HG03108 (cell line): ENCODE measurements at regions not wholly inside any gene's neighbourhood (a gene's known extent, or its start where the extent isn't known, plus 50 kb on each side); places are given as distances from the start of the nearest gene placed in this dataset.

Experiments used
- ATAC-seq: cut with Tn5 transposase; IDR thresholded peaks from one replicate; pipeline ENCODE4 v1.9.1; 2021; ENCODE audit warnings: moderate library complexity; ENCODE audit not compliant: unreplicated experiment

- no peak for ATAC-seq
Observed at GRCh38 chr9:88753691-88754367, 218.9 kb downstream of the NXNL2 start.

GRCh38 chr9:88754452-88754851 is 219.5 kb downstream of the NXNL2 start:
- ATAC-seq = no peak

- no peak for ATAC-seq
Observed at GRCh38 chr9:88754886-88755285, 219.9 kb downstream of the NXNL2 start.

DNA sequence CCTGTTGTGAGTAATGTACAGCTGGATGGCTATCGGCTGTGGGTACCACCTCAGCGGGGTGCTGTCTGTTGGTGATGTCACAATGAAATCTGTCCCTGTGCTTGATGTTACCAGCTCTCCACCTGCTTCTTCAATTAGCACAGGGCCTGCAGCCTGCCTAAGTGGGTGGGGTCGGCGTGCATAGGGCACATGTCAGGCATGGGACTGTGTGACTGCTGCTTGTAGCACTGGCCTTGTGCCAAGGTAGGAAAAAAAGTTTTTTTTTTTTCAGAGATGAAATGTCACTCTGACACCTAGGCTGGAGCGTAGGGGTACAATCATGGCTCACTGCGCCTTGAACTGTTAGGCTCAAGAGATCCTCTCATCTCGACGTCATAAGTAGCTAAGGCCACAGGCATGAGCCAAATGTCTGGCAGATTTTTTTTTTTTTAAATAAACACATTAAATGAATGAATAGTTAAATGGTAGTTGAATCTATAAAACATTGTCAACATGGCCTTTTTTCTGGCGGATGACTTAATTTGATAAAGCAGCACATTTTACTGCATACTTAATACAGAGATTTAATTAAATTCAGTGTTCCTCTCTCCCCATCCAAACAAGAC is 222.5 kb downstream of the NXNL2 start:
- ATAC-seq = no peak

DNA sequence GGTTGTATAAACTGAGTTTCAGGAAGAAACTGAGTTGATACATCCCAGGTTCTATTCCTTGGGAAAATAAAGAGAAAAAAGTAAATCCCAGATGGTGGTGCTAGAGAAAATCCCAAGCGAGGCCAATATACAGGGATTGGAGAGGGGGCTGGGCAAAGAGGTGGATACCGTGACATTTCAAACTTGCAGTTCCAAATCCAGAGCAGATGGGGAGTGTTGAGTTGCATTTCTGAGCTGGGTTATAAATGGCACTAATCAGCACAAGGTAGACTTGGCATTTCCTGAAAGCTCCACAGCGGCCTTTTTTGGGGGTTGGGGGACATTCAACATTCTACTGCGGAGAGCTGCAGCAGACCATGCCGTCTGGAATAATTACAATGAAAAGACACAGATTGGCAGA is 224.4 kb downstream of the NXNL2 start:
- ATAC-seq = no peak

DNA sequence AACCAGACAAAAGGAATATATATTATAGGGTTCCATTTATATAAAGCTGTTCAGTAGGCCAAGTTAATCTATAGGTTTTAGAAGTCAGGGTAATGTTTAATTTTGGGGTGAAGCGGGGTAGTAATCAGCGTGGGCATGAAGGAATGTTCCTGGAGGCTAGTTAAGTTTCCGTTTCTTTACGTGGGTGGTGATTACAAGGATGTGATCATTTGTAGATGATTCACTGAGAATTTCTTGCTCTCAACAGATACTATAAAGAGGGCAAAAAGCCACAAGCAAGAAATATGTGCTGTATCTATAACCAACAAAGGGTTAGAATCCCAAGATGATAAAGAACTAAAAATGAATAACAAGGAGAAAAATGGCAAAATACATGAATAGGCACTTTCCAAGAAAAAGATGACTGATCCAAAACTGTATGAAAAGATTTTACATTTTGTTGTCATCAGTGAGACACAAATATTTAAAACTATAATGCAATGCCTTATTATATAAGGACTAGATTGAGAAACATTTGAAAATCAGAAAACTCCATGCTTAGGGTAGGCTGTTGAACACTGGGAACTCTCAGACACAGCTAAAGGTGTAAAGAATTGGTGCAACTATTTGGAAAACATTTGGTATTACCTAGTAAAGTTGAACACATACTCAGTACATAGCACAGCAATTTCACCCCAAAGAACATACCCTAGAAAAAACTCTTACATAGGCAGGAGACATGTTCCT is 224.3 kb upstream of the S1PR3 start:
- no peak for ATAC-seq

DNA sequence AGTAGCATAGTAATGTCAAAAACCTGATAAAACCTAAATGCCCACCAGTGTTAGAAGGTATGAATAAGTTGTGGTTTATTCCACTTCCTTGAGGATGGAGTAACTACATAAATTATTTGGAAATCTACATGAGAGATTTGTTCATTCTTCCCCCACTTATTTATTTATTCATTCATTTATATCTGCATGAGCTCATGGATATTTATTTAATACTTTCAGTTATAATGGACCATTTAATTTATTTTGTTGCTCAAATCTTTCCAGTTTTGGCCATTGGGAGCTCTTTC is 223.8 kb upstream of the S1PR3 start:
- ATAC-seq = no peak

- no peak for ATAC-seq
Observed at GRCh38 chr9:88772575-88772974, 218.7 kb upstream of the S1PR3 start.

DNA sequence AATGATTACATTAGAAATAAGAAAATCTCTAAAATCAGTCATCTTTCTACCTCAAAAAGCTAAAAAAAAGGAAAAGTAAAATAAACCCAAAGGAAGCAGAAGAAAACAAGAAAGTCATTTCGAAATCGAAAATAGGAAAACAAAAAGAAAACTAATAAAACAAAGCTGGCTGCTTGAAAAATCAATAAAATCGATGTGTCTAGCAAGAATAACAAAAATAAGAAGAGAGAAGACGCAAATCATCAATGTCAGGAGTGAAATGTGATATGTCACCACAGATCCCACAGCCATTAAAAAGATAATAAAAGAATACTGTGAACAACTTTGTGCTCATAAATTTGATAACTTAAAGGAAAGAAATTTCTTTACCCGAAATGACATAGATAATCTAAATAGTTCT is 218.1 kb upstream of the S1PR3 start:
- ATAC-seq = no peak

DNA sequence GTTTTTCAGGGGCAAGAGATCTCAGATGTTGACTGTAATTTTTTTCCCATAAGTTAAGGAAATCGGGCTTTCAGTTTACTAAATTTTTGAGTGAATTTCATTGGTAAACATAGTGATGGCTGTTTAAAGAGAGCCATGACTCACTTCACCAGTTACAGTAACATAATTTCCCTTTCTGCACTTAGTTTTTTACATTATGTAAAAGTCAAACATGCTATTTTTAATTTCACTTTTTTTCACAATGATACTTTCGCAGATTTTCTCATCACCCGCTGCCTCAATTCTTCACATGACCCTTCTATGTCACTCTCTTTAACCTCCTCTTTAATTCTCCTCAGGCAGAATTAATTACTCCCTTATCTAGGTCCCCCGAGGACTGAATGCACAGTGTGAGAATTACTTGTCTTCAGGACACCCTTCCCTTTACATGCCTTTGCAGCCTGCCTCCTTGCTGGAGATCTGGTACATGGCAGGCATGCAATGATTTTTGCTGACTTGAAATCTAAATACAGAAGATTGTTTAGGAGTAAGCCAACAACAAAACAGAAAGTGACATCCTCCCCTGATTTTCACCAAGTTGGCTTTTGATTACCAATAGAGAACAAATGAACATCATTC is 217.5 kb upstream of the S1PR3 start:
- ATAC-seq = no peak

DNA sequence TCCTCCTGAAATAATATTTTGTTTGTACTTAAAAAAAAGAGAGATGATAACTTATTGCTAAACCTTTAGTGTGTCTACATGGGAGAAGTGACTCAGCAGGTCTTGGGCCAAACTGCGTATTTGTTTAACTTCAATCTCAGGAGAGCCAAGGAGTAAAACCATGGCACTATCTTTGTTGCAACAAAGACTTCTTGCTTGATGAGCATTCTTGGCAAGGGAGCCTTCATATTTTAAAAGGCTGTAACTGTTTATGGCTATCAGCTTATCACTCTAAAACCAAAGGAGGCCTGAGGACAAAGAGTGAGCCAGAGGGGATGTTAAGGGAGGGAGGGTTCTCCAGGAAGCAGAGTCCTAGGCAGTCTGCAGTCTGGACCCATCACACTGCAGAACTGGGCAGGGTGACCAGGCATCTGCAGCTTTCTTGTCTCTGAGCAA is 216.2 kb upstream of the S1PR3 start:
- no peak for ATAC-seq

GRCh38 chr9:88775559-88775958 is 215.7 kb upstream of the S1PR3 start:
- no peak for ATAC-seq

GRCh38 chr9:88775966-88776365 is 215.3 kb upstream of the S1PR3 start:
- no peak for ATAC-seq

- ATAC-seq = no peak
Observed at GRCh38 chr9:88776717-88777497, 214.4 kb upstream of the S1PR3 start.

DNA sequence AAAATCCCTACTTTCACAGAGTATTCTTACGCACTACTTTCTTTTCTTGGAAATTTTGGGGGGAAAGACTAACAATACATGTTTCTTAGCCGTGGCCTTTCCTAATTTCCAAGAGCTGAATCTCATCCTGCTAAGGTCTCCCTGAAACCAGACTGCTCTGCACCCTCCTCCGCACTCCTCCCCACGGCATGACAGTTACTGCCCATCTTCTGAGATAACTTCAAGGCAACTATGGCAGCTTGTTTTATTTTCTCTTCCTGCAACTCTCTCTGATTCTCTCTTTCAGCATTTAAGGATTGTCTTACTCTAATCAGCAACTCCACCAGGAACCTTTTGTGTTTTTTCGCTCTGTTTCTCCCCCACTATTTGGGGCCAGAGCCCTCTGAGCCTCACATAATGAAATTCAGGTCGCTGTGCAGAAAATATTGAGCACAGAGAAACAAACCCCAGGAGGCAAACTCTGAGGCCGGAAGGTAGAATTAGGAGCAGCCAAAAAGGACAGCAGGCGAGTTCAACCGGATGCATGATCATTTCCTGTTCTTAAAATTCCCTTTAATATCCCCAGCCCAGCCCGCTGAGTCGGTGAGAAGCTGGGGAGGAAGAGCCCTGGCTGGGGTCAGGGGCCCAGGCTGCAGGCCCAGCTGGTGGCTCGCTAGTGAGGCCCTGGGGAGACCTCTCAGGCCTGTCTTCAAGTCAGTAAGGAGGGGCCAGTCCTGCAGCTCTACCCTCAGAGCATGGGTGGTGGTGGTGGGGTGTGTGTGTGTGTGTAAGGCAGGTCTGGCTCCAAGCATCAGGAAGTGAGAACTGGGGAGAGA is 213.6 kb upstream of the S1PR3 start:
- ATAC-seq = no peak

DNA sequence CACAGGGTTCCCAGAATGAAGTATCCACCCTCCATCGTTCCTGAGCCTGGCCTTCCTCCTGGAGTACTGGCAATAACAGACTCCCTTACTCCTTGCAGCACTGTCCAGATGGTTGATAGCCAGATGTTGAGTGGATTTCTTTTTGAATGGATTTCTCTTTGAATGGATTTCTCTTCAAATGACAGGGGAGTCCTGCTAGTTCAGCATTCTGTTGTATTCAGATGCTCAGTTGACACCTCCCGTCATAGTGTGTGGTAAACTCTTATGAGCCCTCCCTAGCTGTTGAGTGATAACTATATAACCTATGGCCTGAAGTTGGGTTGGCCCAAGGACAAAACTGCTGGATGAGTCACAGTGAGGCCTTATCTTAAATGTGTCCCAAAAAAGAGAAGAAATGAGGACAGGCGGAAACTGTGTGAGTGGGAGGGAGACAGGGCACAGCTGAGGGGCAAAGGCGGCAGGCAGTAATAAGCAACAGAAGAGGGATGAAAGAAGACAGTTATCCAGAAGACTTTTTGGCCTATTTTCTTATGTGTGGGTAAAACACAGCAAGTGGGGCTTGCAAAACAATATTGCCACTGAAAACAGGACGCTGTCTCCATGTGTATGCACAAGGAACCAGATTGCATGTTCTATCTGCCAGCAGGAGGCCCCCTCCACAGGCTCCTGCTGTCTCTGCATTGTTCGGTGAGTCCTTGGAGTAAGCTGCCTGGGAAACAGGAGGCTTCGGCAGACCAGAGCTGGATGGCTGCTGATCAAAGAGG is 209.5 kb upstream of the S1PR3 start:
- no peak for ATAC-seq

- ATAC-seq = no peak
Observed at GRCh38 chr9:88782931-88783710, 208.1 kb upstream of the S1PR3 start.

- ATAC-seq = no peak
Observed at GRCh38 chr9:88783711-88784083, 207.6 kb upstream of the S1PR3 start.

DNA sequence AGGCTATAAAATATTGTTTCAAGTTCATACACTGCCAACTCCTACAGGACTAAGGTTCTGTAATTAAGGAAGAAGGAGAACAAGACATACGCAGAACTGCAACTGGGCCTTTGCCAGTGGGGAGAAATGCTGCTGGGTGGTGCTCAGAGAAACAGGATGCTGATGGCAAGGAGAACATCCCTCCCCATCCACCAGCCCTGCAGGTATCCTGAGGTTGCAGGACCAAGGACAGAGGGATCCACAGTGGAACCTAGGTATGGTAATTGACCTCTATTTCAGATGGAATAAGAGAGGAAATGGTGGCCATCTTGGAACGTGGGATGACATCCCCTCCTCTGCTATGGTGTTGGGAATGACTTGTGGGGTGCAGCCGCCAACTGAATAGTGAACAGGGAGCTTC is 206.3 kb upstream of the S1PR3 start:
- no peak for ATAC-seq
